GM23248 (cell line): ENCODE measurements at regions not wholly inside any gene's neighbourhood (a gene's known extent, or its start where the extent isn't known, plus 50 kb on each side); places are given as distances from the start of the nearest gene placed in this dataset.

Source experiments
- EZH2 ChIP-seq: fragments of 200-600 bp; sonication (generic); IDR thresholded peaks from 2 replicates; pipeline ENCODE4 v1.6.1; 2018; ENCODE audit warnings: antibody characterized with exemption, mild to moderate bottlenecking; ENCODE audit not compliant: insufficient read depth, poor library complexity, severe bottlenecking
- EZH2phosphoT487 ChIP-seq: fragments of 200-600 bp; sonication (generic); IDR thresholded peaks from 2 replicates; pipeline ENCODE4 v1.6.1; 2018; ENCODE audit warnings: antibody characterized with exemption, moderate library complexity, mild to moderate bottlenecking, low read depth; ENCODE audit not compliant: insufficient read depth

- TF ChIP-seq EZH2 (no peak), EZH2phosphoT487 (no peak)
Measured at GRCh38 chr4:104044369-104044768, 324.6 kb upstream of the TACR3 start.
